A549 (cell line): ENCODE measurements at regions not wholly inside any gene's neighbourhood (a gene's known extent, or its start where the extent isn't known, plus 50 kb on each side); places are given as distances from the start of the nearest gene placed in this dataset.

Experiments used
- BHLHE40 ChIP-seq: IDR thresholded peaks from 2 replicates; pipeline ENCODE4 v1.6.1; 2012; ENCODE audit warnings: low read depth, low read length, inconsistent platforms
- CHD4 ChIP-seq: fragments of 200-600 bp; sonication (generic); IDR thresholded peaks from 2 replicates; pipeline ENCODE4 v1.6.1; 2016; ENCODE audit warnings: antibody characterized with exemption, mild to moderate bottlenecking, borderline replicate concordance
- E2F6 ChIP-seq: IDR thresholded peaks from 2 replicates; pipeline ENCODE4 v1.6.1; 2012; ENCODE audit warnings: low read depth, borderline replicate concordance
- POLR2A ChIP-seq: IDR thresholded peaks from 2 replicates; pipeline ENCODE4 v1.6.1; 2012; ENCODE audit warnings: mild to moderate bottlenecking, low read length
- TF ChIP-seq, protein P1 (sequence below): fragments of 450-650 bp; IDR thresholded peaks from 2 replicates; pipeline ENCODE4 v1.6.1; 2014; ENCODE audit warnings: antibody characterized with exemption
- TF ChIP-seq, protein P2 (sequence below): fragments of >200 bp; sonication (Bioruptor Twin); formaldehyde crosslinking; IDR thresholded peaks from 3 replicates; pipeline ENCODE4 v1.5.1; 2016
- TF ChIP-seq, protein P3 (sequence below): fragments of 200-600 bp; sonication (generic); IDR thresholded peaks from 2 replicates; pipeline ENCODE4 v1.6.1; 2016; ENCODE audit warnings: antibody characterized with exemption, mild to moderate bottlenecking, moderate library complexity

DNA sequence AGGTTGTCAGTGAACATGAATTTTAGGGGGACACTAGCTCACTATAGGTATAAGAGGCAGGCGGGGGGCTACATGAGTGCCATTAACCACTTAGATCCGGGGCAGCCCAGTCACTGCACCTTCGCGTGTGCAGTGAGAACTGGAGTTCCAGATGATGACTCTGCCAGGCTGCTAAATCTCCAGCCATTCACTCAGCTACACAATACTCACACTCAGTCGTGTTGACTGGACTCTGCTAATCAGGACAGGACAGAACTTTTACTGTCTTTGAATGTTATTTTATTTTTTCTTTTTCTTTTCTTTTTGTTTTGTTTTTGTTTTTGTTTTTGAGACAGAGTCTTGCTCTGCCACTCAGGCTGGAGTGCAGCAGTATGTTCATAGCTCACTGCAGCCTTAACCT, 465.6 kb downstream of the AACS start:
- no peak for TF ChIP-seq POLR2A
- TF ChIP-seq, protein P1, sequence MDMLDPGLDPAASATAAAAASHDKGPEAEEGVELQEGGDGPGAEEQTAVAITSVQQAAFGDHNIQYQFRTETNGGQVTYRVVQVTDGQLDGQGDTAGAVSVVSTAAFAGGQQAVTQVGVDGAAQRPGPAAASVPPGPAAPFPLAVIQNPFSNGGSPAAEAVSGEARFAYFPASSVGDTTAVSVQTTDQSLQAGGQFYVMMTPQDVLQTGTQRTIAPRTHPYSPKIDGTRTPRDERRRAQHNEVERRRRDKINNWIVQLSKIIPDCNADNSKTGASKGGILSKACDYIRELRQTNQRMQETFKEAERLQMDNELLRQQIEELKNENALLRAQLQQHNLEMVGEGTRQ, result no peak
- TF ChIP-seq BHLHE40, result no peak
- no peak for TF ChIP-seq CHD4
- TF ChIP-seq, protein P2, sequence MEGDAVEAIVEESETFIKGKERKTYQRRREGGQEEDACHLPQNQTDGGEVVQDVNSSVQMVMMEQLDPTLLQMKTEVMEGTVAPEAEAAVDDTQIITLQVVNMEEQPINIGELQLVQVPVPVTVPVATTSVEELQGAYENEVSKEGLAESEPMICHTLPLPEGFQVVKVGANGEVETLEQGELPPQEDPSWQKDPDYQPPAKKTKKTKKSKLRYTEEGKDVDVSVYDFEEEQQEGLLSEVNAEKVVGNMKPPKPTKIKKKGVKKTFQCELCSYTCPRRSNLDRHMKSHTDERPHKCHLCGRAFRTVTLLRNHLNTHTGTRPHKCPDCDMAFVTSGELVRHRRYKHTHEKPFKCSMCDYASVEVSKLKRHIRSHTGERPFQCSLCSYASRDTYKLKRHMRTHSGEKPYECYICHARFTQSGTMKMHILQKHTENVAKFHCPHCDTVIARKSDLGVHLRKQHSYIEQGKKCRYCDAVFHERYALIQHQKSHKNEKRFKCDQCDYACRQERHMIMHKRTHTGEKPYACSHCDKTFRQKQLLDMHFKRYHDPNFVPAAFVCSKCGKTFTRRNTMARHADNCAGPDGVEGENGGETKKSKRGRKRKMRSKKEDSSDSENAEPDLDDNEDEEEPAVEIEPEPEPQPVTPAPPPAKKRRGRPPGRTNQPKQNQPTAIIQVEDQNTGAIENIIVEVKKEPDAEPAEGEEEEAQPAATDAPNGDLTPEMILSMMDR, result no peak
- no peak for TF ChIP-seq E2F6
- TF ChIP-seq, protein P3, sequence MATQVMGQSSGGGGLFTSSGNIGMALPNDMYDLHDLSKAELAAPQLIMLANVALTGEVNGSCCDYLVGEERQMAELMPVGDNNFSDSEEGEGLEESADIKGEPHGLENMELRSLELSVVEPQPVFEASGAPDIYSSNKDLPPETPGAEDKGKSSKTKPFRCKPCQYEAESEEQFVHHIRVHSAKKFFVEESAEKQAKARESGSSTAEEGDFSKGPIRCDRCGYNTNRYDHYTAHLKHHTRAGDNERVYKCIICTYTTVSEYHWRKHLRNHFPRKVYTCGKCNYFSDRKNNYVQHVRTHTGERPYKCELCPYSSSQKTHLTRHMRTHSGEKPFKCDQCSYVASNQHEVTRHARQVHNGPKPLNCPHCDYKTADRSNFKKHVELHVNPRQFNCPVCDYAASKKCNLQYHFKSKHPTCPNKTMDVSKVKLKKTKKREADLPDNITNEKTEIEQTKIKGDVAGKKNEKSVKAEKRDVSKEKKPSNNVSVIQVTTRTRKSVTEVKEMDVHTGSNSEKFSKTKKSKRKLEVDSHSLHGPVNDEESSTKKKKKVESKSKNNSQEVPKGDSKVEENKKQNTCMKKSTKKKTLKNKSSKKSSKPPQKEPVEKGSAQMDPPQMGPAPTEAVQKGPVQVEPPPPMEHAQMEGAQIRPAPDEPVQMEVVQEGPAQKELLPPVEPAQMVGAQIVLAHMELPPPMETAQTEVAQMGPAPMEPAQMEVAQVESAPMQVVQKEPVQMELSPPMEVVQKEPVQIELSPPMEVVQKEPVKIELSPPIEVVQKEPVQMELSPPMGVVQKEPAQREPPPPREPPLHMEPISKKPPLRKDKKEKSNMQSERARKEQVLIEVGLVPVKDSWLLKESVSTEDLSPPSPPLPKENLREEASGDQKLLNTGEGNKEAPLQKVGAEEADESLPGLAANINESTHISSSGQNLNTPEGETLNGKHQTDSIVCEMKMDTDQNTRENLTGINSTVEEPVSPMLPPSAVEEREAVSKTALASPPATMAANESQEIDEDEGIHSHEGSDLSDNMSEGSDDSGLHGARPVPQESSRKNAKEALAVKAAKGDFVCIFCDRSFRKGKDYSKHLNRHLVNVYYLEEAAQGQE, result no peak
